PC-3 (cell line): ENCODE measurements at regions not wholly inside any gene's neighbourhood (a gene's known extent, or its start where the extent isn't known, plus 50 kb on each side); places are given as distances from the start of the nearest gene placed in this dataset.

Source experiments
- ATAC-seq: fragments of 200-7000 bp; cut with Tn5 transposase; 2 replicates; pipeline ENCODE4 v1.9.1; 2020; ENCODE audit warnings: mild to moderate bottlenecking, moderate library complexity
- BruUV-seq: library from RNA; stranded (reverse); fragments of 400-500 nt; replicated peaks from 2 replicates; lab custom pipeline; 2021; lab: Mats Ljungman, UMichigan
- CTCF ChIA-PET: fragments of 300-600 bp; sonication (Branson Sonifier 250); formaldehyde crosslinking; loops from one replicate; lab custom pipeline; 2022; ENCODE audit warnings: antibody characterized with exemption; lab: Charles Lee
- POLR2A ChIA-PET: fragments of 300-600 bp; sonication (Branson Sonifier 250); formaldehyde crosslinking; loops from one replicate; lab custom pipeline; 2022; ENCODE audit warnings: antibody characterized with exemption; ENCODE audit not compliant: unreplicated experiment; lab: Charles Lee
- DNase-seq: peaks from one replicate; pipeline ENCODE4 v3.0.0-alpha.2; 2015
- H2AFZ ChIP-seq: fragments of 300-600 bp; sonication (generic); 2 replicates; pipeline ENCODE4 v1.6.0; 2016; ENCODE audit warnings: antibody characterized with exemption, low read length
- H3F3A ChIP-seq: fragments of 300-600 bp; sonication (generic); one replicate; pipeline ENCODE4 v1.6.0; 2017; ENCODE audit warnings: antibody characterized with exemption, low read length, control low read depth, mild to moderate bottlenecking; ENCODE audit not compliant: unreplicated experiment
- H3K27ac ChIP-seq: fragments of 300-600 bp; sonication (generic); 2 replicates; pipeline ENCODE4 v1.5.1; 2016; ENCODE audit warnings: mild to moderate bottlenecking, low read length
- H3K27me3 ChIP-seq: fragments of 300-600 bp; sonication (generic); 2 replicates; pipeline ENCODE4 v1.6.1; 2016; ENCODE audit warnings: low read length, mixed read lengths
- H3K36me3 ChIP-seq: fragments of 300-600 bp; sonication (generic); 2 replicates; pipeline ENCODE4 v1.6.1; 2016; ENCODE audit warnings: low read depth, mixed run types, low read length, mixed read lengths
- H3K4me1 ChIP-seq: fragments of 300-600 bp; sonication (generic); 2 replicates; pipeline ENCODE4 v1.5.1; 2016; ENCODE audit warnings: low read length; ENCODE audit not compliant: insufficient read depth
- H3K4me2 ChIP-seq: fragments of 300-600 bp; sonication (generic); 2 replicates; pipeline ENCODE4 v1.6.0; 2016; ENCODE audit warnings: low read length
- H3K4me3 ChIP-seq: fragments of 300-600 bp; sonication (generic); 2 replicates; pipeline ENCODE4 v1.5.1; 2016; ENCODE audit warnings: mild to moderate bottlenecking, low read length, mixed read lengths
- H3K79me2 ChIP-seq: fragments of 300-600 bp; sonication (generic); 2 replicates; pipeline ENCODE4 v1.6.1; 2017; ENCODE audit warnings: low read length, mixed read lengths
- H3K9ac ChIP-seq: fragments of 300-600 bp; sonication (generic); 2 replicates; pipeline ENCODE4 v1.6.0; 2016; ENCODE audit warnings: mild to moderate bottlenecking, low read length
- H3K9me2 ChIP-seq: fragments of 300-600 bp; sonication (generic); replicated peaks from 2 replicates; pipeline ENCODE4 v1.6.1; 2016; ENCODE audit warnings: mixed run types, low read length, mixed read lengths
- H3K9me3 ChIP-seq: fragments of 300-600 bp; sonication (generic); 2 replicates; pipeline ENCODE4 v1.6.1; 2016; ENCODE audit warnings: low read length, mixed read lengths
- H4K20me1 ChIP-seq: fragments of 300-600 bp; sonication (generic); 2 replicates; pipeline ENCODE4 v1.6.1; 2016; ENCODE audit warnings: low read length, mixed read lengths
- CTCF ChIP-seq: fragments of 300-600 bp; sonication (generic); conservative IDR thresholded peaks from 2 replicates; pipeline ENCODE4 v1.5.1; 2017; ENCODE audit warnings: antibody characterized with exemption, low read depth, mild to moderate bottlenecking, low read length
- EZH2 ChIP-seq: fragments of 300-600 bp; sonication (generic); IDR thresholded peaks from one replicate; pipeline ENCODE4 v1.6.1; 2017; ENCODE audit warnings: antibody characterized with exemption, mild to moderate bottlenecking, low read length; ENCODE audit not compliant: unreplicated experiment
- EZH2phosphoT487 ChIP-seq: fragments of 300-600 bp; sonication (generic); IDR thresholded peaks from 2 replicates; pipeline ENCODE4 v1.6.1; 2018; ENCODE audit warnings: mild to moderate bottlenecking, antibody characterized with exemption, low read length, borderline replicate concordance
- intact Hi-C: fragments of 100-400 bp; cut with micrococcal nuclease; formaldehyde crosslinking; loops from 2 replicates; pipeline ENCODE4 v1.9.0; 2023

GRCh38 chr9:117597977-117598376, 106.2 kb upstream of the TLR4 start:
- H3K4me1 ChIP-seq = no peaks in the 10 kb centered on the region
- H3K27ac ChIP-seq = no peak overlapping the region
- no peak overlapping the region for H3K9ac ChIP-seq
- ChIA-PET POLR2A (no interaction called here), CTCF (no interaction called here)
- H3K27me3 ChIP-seq = no peaks in the 10 kb centered on the region
- no peak overlapping the region for H2AFZ ChIP-seq
- no peaks in the 10 kb centered on the region for H3K79me2 ChIP-seq
- H3F3A ChIP-seq = no peaks in the 10 kb centered on the region
- intact Hi-C loops = no loop called here
- DNase-seq = no peak
- no peak for ATAC-seq
- no peaks in the 10 kb centered on the region for H3K36me3 ChIP-seq
- no peaks in the 10 kb centered on the region for H3K9me2 ChIP-seq
- no peaks in the 10 kb centered on the region for H4K20me1 ChIP-seq
- H3K4me2 ChIP-seq = no peak overlapping the region
- no TSS peak for BruUV-seq
- TF ChIP-seq EZH2 = no peak
- TF ChIP-seq EZH2phosphoT487 = no peak
- no peak for TF ChIP-seq CTCF
- H3K4me3 ChIP-seq = no peak overlapping the region
- H3K9me3 ChIP-seq = no peaks in the 10 kb centered on the region

GRCh38 chr9:117596678-117597077, 107.5 kb upstream of the TLR4 start:
- H4K20me1 ChIP-seq = no peaks in the 10 kb centered on the region
- CTCF ChIA-PET = no interaction called here
- no peaks in the 10 kb centered on the region for H3K36me3 ChIP-seq
- POLR2A ChIA-PET = no interaction called here
- no peak overlapping the region for H3K9ac ChIP-seq
- H3K9me2 ChIP-seq = no peaks in the 10 kb centered on the region
- H3K4me2 ChIP-seq = no peak overlapping the region
- H3K4me3 ChIP-seq = no peak overlapping the region
- H2AFZ ChIP-seq = no peak overlapping the region
- BruUV-seq = no TSS peak
- no peaks in the 10 kb centered on the region for H3K79me2 ChIP-seq
- H3F3A ChIP-seq = no peaks in the 10 kb centered on the region
- intact Hi-C loops = no loop called here
- H3K9me3 ChIP-seq = no peaks in the 10 kb centered on the region
- DNase-seq (no peak), ATAC-seq (no peak)
- TF ChIP-seq EZH2 = no peak
- no peak for TF ChIP-seq EZH2phosphoT487
- TF ChIP-seq CTCF = no peak
- H3K4me1 ChIP-seq = no peaks in the 10 kb centered on the region
- H3K27me3 ChIP-seq = no peaks in the 10 kb centered on the region
- no peak overlapping the region for H3K27ac ChIP-seq

GRCh38 chr9:117595650-117596049, 108.6 kb upstream of the TLR4 start:
- Histone ChIP-seq H3K9ac (no peak overlapping the region), H3K9me2 (no peaks in the 10 kb centered on the region), H3K4me1 (no peaks in the 10 kb centered on the region), H3K9me3 (no peaks in the 10 kb centered on the region), H3K4me3 (no peak overlapping the region), H4K20me1 (no peaks in the 10 kb centered on the region), H3K4me2 (no peak overlapping the region), H2AFZ (no peak overlapping the region), H3F3A (no peaks in the 10 kb centered on the region), H3K27ac (no peak overlapping the region), H3K36me3 (no peaks in the 10 kb centered on the region), H3K27me3 (no peaks in the 10 kb centered on the region), H3K79me2 (no peaks in the 10 kb centered on the region)
- no TSS peak for BruUV-seq
- DNase-seq = no peak
- ChIA-PET POLR2A (no interaction called here), CTCF (no interaction called here)
- intact Hi-C loops = no loop called here
- TF ChIP-seq CTCF = no peak
- TF ChIP-seq EZH2phosphoT487 = no peak
- no peak for TF ChIP-seq EZH2
- no peak for ATAC-seq
